B cell (primary cell): ENCODE measurements at regions not wholly inside any gene's neighbourhood (a gene's known extent, or its start where the extent isn't known, plus 50 kb on each side); places are given as distances from the start of the nearest gene placed in this dataset.

Source experiments
- ATAC-seq: fragments of 200-7000 bp; cut with Tn5 transposase; one replicate; pipeline ENCODE4 v1.10.0; 2021; ENCODE audit warnings: low read depth, mild to moderate bottlenecking, moderate number of reproducible peaks, moderate library complexity
- CTCF ChIA-PET: fragments of 350-600 bp; sonication (Branson Sonifier 250); formaldehyde crosslinking; loops from one replicate; lab custom pipeline; 2021; ENCODE audit warnings: antibody characterized with exemption, inconsistent platforms; lab: Charles Lee
- POLR2A ChIA-PET: fragments of 350-600 bp; sonication (Branson Sonifier 250); formaldehyde crosslinking; loops from one replicate; lab custom pipeline; 2021; ENCODE audit warnings: antibody characterized with exemption; lab: Charles Lee
- DNase-seq: peaks from one replicate; pipeline ENCODE4 v3.0.0; 2013
- H2AFZ ChIP-seq: 2 replicates; pipeline ENCODE4 v1.6.1; 2012; ENCODE audit warnings: mild to moderate bottlenecking, low read depth, low read length; ENCODE audit not compliant: insufficient read depth, poor library complexity, severe bottlenecking
- H3K27ac ChIP-seq, 2 donors: 1 replicate in 1 of 2; 2 replicates in 1 of 2; pipeline ENCODE4 v1.5.1; 2012 to 2013; ENCODE audit warnings: low read length in 2 of 2, mild to moderate bottlenecking in 2 of 2, moderate library complexity in 1 of 2
- H3K27me3 ChIP-seq, 4 experiments: fragments of 200-600 bp in 1 of 4; sonication (generic) in 1 of 4; replicated peaks in 1 of 4; 1 replicate in 2 of 4; 2 replicates in 2 of 4; pipeline versions ENCODE4 v1.6.1 to v1.7.0; 2013 to 2016; ENCODE audit warnings: low read length in 3 of 4, mild to moderate bottlenecking in 2 of 4, mixed read lengths in 1 of 4, moderate library complexity in 1 of 4; ENCODE audit not compliant: insufficient read depth in 4 of 4, control insufficient read depth in 3 of 4; ENCODE audit errors: control extremely low read depth in 1 of 4
- H3K36me3 ChIP-seq, 2 experiments: replicated peaks in 1 of 2; 1 replicate in 1 of 2; 2 replicates in 1 of 2; pipeline versions ENCODE4 v1.6.1 to v1.7.1; 2013; ENCODE audit warnings: low read length in 1 of 2; ENCODE audit not compliant: insufficient read depth in 2 of 2, control insufficient read depth in 1 of 2; ENCODE audit errors: control extremely low read depth in 1 of 2, extremely low read depth in 1 of 2
- H3K4me1 ChIP-seq, 2 donors: fragments of 200-600 bp in 1 of 2; sonication (generic) in 1 of 2; 1 replicate in 1 of 2; 2 replicates in 1 of 2; pipeline versions ENCODE4 v1.5.1 to v1.6.1; 2013 to 2017; ENCODE audit warnings: low read length in 2 of 2; ENCODE audit not compliant: control insufficient read depth in 2 of 2, insufficient read depth in 2 of 2
- H3K4me2 ChIP-seq: replicated peaks from 2 replicates; pipeline ENCODE3; 2012; ENCODE audit warnings: mild to moderate bottlenecking, low read depth, low read length; ENCODE audit not compliant: poor library complexity, severe bottlenecking
- H3K4me3 ChIP-seq, 5 experiments: fragments of 200-600 bp in 1 of 5; sonication (generic) in 1 of 5; 1 replicate in 3 of 5; 2 replicates in 2 of 5; pipeline versions ENCODE4 v1.5.1 to v1.7.0; 2011 to 2016; ENCODE audit warnings: low read length in 4 of 5, mild to moderate bottlenecking in 4 of 5, low read depth in 2 of 5, control low read depth in 1 of 5, moderate library complexity in 1 of 5; ENCODE audit not compliant: insufficient read depth in 1 of 5; ENCODE audit errors: control extremely low read depth in 1 of 5, extremely low read depth in 1 of 5
- H3K79me2 ChIP-seq: fragments of 200-600 bp; sonication (generic); one replicate; pipeline ENCODE4 v1.6.0; 2016; ENCODE audit warnings: low read length; ENCODE audit not compliant: control insufficient read depth, insufficient read depth
- H3K9ac ChIP-seq: fragments of 200-600 bp; sonication (generic); 2 replicates; pipeline ENCODE4 v1.6.1; 2017; ENCODE audit warnings: mild to moderate bottlenecking, low read length, moderate library complexity
- H3K9me3 ChIP-seq, 3 donors: one replicate each; pipeline versions ENCODE4 v1.6.1 to v1.7.1; 2013; ENCODE audit warnings: low read length in 2 of 3; ENCODE audit not compliant: control insufficient read depth in 2 of 3, insufficient read depth in 1 of 3; ENCODE audit errors: control extremely low read depth in 1 of 3
- H4K20me1 ChIP-seq: 2 replicates; pipeline ENCODE4 v1.6.0; 2012; ENCODE audit warnings: mild to moderate bottlenecking, low read length; ENCODE audit not compliant: insufficient read depth, control insufficient read depth, poor library complexity, severe bottlenecking
- H3K27ac Mint-ChIP-seq: one replicate; pipeline ENCODE4 v1.8.0; 2021; ENCODE audit warnings: mixed read lengths
- H3K27me3 Mint-ChIP-seq: one replicate; pipeline ENCODE4 v1.8.0; 2021; ENCODE audit warnings: mixed read lengths
- H3K4me1 Mint-ChIP-seq: one replicate; pipeline ENCODE4 v1.8.0; 2021; ENCODE audit warnings: mixed read lengths
- H3K4me3 Mint-ChIP-seq: one replicate; pipeline ENCODE4 v1.8.0; 2021; ENCODE audit warnings: mixed read lengths
- H3K9me3 Mint-ChIP-seq: one replicate; pipeline ENCODE4 v1.8.0; 2022; ENCODE audit warnings: mixed read lengths; ENCODE audit not compliant: insufficient read depth
- CTCF ChIP-seq: fragments of 200-600 bp; IDR thresholded peaks from one replicate; pipeline ENCODE4 v1.8.0; 2022; ENCODE audit warnings: antibody characterized with exemption, mild to moderate bottlenecking
- EZH2 ChIP-seq: IDR thresholded peaks from 2 replicates; pipeline ENCODE4 v1.6.1; 2012; ENCODE audit warnings: borderline replicate concordance, low read depth, mild to moderate bottlenecking, moderate library complexity, low read length; ENCODE audit not compliant: insufficient read depth, poor library complexity, severe bottlenecking
- WGBS: methylation state at CpG from one replicate; pipeline ENCODE4 v1.1.5; 2013; ENCODE audit warnings: missing lambda C conversion rate; ENCODE audit not compliant: insufficient coverage; 5-methylcytosine and 5-hydroxymethylcytosine counted together
- intact Hi-C: fragments of 100-400 bp; cut with micrococcal nuclease; formaldehyde crosslinking; loops from one replicate; pipeline ENCODE4 v1.10.0; 2022

- H3K9me3 Mint-ChIP-seq: peaks cover 10% of the 10 kb centered on the region
- intact Hi-C loops: no loop called here
- ChIA-PET POLR2A (no interaction called here), CTCF (no interaction called here)
- WGBS: 93% methylated on average over 3 of the region's 9 CpGs
- Histone ChIP-seq H3K9me3 (peaks cover 1 to 7% (median 3%) of the 10 kb centered on the region in 3 donors), H3K79me2 (no peaks in the 10 kb centered on the region), H2AFZ (no peak overlapping the region), H3K4me2 (no peak overlapping the region), H3K9ac (no peak overlapping the region), H3K4me1 (no peaks in the 10 kb centered on the region), H3K4me3 (no peak overlapping the region), H4K20me1 (no peaks in the 10 kb centered on the region), H3K27ac (no peak overlapping the region), H3K27me3 (no peaks in the 10 kb centered on the region), H3K36me3 (no peaks in the 10 kb centered on the region)
- H3K27ac Mint-ChIP-seq: no peak overlapping the region
- DNase-seq: no peak
- H3K4me1 Mint-ChIP-seq: no peaks in the 10 kb centered on the region
- peaks cover 10% of the 10 kb centered on the region for H3K27me3 Mint-ChIP-seq
- ATAC-seq: no peak
- H3K4me3 Mint-ChIP-seq: no peak overlapping the region
- no peak for TF ChIP-seq EZH2
- TF ChIP-seq CTCF: no peak
Observed at GRCh38 chr2:42890791-42891355, 98.5 kb upstream of the HAAO start.

- H3K9ac ChIP-seq: no peak overlapping the region
- no peaks in the 10 kb centered on the region for H3K4me1 ChIP-seq
- POLR2A ChIA-PET: no interaction called here
- CTCF ChIA-PET: no interaction called here
- H3K4me1 Mint-ChIP-seq: no peaks in the 10 kb centered on the region
- H3K4me2 ChIP-seq: no peak overlapping the region
- DNase-seq (no peak), ATAC-seq (no peak)
- no peak overlapping the region for H3K4me3 Mint-ChIP-seq
- H3K27ac Mint-ChIP-seq: no peak overlapping the region
- no peaks in the 10 kb centered on the region for H3K27me3 ChIP-seq
- H3K9me3 ChIP-seq: peaks cover 1 to 7% (median 3%) of the 10 kb centered on the region in 3 donors
- H3K79me2 ChIP-seq: no peaks in the 10 kb centered on the region
- no peak overlapping the region for H3K4me3 ChIP-seq
- intact Hi-C loops: no loop called here
- H3K27ac ChIP-seq: no peak overlapping the region
- H2AFZ ChIP-seq: no peak overlapping the region
- peaks cover 10% of the 10 kb centered on the region for H3K9me3 Mint-ChIP-seq
- H3K36me3 ChIP-seq: no peaks in the 10 kb centered on the region
- 95% methylated on average over 3 of the region's 5 CpGs for WGBS
- H3K27me3 Mint-ChIP-seq: peaks cover 10% of the 10 kb centered on the region
- H4K20me1 ChIP-seq: no peaks in the 10 kb centered on the region
- TF ChIP-seq CTCF (no peak), EZH2 (no peak)
Observed at GRCh38 chr2:42888321-42889245, 96.2 kb upstream of the HAAO start.
